ENCODE measurements at regions not wholly inside any gene's neighbourhood (a gene's known extent, or its start where the extent isn't known, plus 50 kb on each side); places are given as distances from the start of the nearest gene placed in this dataset.

DNA sequence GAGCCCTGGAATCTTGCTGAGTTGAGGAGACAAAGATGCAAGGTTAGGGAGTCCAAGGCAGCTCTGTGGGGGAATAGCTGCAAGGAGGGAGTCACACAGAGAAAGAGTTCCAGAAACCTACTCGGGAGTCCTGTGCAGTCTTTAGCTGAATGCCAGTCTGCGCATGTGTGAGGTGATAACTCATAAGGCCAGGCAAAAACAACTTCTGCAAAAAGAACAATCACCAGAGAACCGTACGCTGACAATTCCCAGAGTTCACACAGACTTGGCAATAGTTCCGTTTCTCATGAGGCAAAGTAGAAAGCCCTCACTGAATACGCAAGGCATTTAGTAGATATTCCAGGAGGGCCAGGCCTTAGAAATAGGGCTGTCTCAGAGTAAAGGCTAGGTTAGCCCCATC is 135.2 kb upstream of the TAB2 start:
- TF ChIP-seq CTCF (IDR thresholded peaks at IDR 0.05; ENCODE audit: insufficient read depth, low read depth, low read length) (no peak), EZH2 (IDR thresholded peaks at IDR 0.05; ENCODE audit: insufficient read depth, low read length) (no peak)

Data from astrocyte (in vitro differentiated cells and primary cell).